NCI-H146 treated with DMSO at 0.1 percent for 48 hours (cell line): ENCODE measurements at regions not wholly inside any gene's neighbourhood (a gene's known extent, or its start where the extent isn't known, plus 50 kb on each side); places are given as distances from the start of the nearest gene placed in this dataset.

ENCODE experiments used
- DNase-seq: peaks from one replicate; lab custom pipeline; 2025; ENCODE audit not compliant: unreplicated experiment; lab: John Stamatoyannopoulos, UW

DNA sequence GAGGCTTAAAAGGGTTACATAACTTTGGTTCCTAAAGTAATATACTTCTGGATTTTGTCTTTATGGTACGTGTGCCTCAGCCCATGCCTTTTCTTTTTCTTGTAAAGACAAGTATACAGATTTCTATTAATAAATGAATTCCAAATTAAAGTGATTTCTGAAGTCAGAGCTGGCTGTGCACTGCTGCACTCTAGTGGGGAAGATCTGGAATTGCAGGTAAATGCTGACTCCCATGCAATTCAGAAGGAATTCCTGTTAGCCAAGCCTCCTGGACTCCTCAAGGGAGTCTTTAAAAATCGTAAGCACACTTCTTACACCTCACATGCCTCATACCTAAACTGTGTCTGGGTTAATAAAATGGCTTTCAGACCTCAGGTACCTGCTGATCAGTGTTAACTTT is 118.4 kb upstream of the SLC7A1 start:
- DNase-seq: no peak

DNA sequence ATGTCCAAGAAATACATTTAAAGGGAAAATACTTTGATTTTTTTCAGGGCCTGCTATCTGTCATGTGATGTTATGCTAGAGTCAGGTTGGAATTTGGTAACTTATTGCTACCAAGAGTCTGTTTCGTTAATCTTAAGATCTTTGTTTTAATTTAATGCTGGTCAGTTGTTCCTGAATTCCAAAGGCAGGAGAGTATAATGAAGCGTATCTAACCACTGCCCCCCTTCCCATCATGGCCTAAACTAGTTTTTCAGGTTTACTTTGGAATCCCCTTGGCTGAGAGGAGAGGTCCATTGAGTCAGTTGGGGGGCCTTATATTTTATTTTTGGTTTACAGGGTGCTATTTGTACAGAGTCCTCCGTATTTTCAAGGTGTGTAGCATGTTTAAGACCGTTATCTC is 116.3 kb upstream of the SLC7A1 start:
- DNase-seq: no peak

DNA sequence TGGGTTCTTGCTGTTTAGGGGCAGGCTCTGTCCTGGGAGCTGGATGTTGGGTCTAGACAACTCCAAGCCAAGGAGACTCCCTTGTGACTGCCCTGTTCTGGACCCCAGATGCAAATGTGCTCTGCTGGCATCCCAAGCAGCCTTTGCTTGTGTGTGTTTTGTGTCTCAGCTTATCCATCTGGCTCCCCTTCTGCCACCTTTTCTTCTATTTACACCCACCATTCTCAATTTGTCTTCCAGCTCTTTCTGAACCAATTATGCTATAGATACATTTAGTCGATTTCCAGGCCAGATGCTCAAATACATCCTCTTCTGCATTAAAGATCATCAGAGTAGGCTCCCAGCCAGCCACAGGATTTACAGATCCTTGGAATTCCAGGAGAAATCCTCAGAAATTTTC is 115.0 kb upstream of the SLC7A1 start:
- DNase-seq: no peak

DNA sequence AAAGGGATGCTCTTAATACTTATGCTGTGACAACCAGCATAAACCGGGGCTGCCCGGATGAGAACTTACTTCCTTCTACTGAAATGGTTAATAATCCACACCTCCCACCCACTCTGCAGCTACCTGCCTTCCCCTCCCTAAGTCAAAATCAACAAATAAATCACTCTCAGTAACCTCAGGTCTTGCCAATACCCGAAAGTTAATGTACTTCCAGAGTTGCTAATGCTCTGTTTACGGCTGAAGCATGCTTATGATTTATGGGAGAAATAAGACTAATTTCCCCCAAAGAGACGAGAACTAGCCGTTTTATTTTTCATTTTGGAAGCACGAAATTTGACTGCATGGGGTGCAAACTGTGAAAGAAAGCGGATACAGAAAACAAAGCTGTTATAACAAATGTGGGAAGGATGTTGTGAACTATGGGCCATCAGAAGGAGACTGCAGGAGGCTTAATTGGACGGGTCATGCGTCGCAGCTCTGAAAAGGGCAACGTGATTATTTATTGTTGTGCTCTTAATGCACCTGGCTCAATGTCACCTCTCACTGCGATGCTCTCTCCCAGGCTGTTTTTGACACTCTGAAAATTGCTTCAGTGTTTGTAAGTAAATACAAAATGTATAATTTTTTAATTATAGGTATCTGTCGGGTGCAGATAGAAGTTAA is 114.0 kb upstream of the SLC7A1 start:
- peak; percentile 50 for DNase-seq

DNA sequence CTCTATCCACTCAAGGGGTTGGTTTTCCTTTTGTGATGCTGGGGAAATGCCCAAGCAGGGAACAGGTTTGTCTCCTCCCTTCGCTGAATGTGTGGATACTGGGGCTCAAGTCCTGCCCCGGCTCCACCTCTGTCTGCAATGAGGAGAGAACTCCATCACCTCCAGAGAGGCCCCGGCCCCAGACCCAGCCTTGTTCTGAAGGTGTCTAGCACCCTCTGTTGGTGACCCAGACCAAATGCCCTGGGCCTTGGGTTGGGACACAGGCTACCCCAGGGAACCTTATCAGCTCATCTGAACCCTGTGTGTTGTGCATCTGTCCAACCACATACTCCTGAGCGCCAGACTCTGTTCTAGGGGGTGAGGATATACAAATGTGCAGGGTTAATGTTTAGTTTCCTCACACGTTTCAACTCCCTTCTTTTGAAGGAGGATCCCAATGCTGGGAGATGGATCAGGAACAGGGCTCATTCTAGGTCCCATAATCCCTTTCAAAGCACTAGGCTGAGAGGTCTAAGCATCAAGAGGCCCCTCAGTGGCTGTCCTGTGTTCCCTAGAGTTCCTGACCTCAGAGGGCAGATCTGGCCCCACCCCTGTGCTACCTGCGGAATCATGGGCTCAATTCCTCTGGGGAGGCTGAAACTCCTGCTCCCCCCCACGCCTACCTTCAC is 112.5 kb upstream of the SLC7A1 start:
- DNase-seq: peak; percentile 3

DNA sequence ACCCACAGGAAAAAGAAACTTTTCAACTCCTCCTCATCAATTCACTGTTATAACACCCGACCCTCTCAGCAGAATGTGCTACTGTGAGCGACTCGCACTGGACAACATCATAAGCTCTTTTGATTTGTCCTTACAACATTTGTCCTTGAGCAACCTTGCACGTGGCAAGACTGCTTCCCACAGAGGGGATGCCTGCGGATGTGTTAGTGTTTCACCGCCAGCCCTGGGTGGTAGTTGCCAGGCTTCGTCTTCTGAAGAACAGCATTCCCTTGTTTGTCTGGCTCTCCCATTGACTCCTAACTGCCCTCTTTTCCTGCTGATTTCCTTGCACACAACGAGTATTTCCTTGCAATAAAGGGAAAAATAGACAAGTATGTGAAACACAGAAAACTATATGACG is 111.4 kb upstream of the SLC7A1 start:
- no peak for DNase-seq

DNA sequence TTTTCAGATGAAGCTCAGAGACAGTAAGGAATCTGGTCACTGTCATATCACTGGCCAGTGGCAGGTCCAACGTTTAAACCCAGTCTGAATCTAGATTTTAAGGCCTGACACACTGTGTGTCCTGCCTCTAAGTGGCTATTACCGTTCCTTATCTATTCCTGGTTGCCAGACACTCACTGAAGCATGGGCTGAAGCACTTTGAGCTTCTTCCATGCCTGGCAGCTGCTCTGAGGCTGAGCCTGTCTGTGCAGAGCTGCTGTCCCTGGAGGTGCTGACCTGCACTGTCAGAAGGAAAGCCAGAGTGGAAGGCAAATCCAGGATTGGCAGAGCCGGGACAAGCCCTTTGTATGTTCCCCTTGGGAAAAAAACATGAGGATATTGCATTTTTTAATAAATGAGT is 109.2 kb upstream of the SLC7A1 start:
- no peak for DNase-seq

DNA sequence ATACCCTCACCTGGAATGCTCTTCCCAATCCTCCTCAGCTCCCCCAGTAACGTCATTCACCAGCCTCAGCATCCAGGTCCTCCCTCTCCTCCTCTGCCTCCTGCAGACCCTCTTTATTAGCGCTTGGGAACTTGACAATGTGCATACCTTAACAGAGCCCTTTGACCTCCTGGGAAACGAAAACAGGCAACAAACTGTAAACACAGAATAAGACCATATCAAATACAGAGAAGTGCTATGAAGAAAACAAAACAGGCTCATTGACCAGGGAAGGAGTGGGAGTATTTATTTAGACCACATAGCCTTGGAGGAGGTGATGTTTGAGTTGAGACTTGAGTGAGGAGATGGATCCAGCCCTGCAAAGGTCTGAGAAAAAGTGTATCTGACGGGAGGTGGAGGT is 107.9 kb upstream of the SLC7A1 start:
- DNase-seq: no peak

DNA sequence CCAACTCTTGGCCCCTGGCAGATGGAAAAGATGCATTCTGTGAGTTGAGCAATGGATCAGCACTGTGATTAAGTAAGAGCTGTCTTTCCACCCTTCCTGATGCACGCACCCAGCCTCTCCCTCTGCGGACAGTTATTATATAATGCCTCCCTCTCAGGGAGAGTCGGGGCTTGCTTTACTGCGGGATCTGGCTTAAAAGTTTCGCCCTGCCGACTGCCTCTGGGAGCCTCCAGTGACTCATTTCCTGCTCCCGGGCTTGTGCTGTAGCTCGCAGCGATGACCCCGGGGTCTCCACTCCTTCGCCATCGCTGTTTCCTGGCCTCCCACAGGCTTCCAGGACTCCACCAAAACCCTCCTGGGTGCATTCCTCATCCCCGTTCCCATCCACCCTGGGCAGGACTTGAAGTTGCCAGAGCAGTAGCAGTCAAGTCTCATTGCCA is 107.4 kb upstream of the SLC7A1 start:
- no peak for DNase-seq

DNA sequence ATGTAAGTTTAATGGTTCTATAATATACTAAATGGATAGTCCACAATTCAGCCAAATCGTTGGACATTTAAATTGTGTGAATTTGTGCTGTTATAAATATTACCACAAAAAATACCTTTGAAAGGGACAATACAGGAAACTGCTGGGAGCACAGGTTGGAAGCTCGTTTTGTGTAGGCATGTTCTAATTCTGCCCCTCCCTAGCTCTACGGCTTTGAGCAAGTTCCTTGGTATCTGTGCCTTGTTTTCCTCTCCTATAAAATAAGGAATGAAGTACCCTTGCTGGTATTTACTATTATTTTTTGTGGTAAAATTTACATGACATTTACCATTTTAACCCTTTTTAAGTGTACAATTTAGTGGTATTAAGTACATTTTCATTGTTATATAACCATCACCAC is 102.6 kb upstream of the SLC7A1 start:
- no peak for DNase-seq

DNA sequence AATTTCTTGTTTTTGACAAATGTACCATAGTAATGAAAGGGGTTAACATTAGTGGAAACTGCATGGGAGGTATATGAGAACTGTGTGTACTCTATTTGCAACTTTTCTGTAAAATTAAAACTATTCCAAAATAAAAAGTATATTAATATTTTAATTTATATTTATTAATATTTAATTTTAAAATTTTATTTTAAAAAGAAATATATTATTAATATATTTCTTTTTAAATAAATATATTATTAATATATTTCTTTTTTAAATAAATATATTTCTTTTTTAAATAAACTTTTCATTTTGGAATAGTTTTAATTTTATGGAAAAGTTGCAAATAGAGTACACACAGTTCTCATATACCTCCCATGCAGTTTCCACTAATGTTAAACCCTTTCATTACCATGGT is 101.1 kb upstream of the SLC7A1 start:
- DNase-seq: no peak

DNA sequence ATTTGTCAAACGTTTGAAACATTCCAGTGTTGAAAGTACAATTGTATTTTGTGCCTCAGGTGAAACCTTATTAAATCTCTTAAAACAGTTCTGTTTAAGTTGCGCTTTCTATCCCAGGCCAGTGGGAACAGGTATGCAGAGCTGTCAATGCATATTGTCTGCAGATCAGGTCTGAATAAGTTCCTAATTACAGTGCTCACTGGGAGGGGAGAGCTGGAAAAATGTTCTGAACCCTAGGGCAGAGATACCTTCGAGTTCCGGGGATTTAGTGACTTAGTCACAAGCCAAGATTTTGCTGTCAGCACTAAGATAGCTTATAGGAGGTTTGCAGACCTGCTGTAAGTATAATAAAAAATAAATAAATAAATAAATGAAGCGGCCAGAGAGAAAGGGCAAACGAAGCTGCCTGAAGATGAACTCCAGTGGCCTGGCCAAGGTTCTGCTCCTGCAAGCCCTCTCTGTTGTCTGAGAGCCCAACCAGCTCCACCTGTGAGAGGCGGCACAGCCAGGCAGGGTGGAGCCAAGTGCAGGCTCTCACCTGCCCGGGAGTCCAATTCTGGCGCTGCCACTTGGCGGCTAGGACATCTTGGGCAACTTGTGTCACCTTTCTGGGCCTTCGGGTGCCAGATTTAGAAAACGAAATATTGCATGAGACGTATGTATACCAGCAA is 97.9 kb upstream of the SLC7A1 start:
- DNase-seq: no peak

DNA sequence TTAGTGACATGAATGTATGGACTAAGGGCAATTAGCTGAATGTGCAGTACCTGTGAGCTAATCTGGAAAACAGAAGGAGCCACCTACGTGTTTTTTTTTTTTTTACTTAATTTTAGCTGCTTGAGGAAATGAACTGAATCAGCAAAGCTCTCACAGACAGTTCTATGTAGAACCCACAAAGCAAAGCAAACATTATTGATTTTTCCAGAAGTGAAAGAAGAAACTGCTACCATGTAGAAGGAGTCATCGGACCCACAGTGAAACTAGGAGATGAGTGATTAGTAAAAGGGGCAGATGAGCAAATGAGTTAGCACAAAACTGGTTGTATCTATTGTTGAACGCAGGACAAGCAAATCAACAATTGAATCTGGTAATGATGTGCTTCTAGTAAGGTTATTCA is 94.1 kb upstream of the SLC7A1 start:
- no peak for DNase-seq

DNA sequence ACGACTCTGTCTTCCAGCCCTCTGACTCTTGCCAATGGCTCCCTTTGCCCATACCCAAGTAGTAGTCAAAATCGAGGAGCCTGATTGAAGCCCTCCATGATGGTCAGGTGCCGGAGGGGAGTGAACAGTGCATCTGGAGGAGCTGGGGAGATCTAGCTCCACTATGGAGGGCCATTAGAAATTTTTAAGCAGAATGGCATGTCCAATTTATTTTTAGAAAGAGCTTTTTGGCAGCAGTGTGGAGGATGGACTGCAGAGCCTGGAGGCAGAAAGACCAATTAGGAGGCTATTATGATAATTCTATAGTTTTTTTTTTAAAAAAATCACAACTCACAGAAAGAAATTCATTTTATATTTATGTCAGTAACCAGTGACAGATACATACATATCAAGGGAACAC is 92.7 kb upstream of the SLC7A1 start:
- DNase-seq: no peak

DNA sequence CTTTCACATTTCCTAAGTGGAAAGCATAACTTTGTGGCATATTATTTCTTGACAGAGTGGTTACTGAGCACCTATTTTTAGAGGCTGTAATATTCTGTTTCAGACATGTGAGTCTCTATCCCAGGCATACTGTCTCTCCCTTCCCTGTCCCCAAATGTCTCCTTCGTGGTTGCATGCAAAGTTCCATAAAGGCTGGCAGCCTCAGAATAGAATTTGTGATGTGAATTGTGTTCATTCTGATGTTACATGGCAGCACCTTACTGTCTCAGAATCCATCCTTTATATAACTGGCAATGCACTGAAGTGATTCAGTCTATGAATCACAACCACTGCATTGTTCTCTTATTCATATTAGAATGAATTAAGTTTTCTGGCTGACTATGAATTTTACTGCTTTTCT is 89.0 kb upstream of the SLC7A1 start:
- DNase-seq: no peak

DNA sequence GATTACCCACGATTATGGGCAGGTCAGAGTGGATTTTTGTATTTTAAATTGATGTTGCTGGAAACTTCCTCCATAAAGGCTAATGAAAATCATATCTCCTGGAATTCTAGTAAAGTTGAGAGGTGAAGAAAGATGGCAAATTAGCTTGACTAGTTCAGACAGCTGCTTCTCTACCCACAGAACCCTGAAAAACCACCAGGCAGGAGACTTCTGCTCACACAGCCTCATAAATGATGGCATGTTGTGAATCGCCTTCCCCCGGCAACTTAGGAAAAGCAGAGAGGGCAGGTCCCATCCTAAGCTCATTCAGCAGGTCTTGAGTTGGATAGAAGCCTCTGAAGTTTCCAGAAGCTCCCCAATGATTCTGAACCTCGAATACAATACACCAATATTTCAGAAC is 87.6 kb upstream of the SLC7A1 start:
- DNase-seq: no peak

DNA sequence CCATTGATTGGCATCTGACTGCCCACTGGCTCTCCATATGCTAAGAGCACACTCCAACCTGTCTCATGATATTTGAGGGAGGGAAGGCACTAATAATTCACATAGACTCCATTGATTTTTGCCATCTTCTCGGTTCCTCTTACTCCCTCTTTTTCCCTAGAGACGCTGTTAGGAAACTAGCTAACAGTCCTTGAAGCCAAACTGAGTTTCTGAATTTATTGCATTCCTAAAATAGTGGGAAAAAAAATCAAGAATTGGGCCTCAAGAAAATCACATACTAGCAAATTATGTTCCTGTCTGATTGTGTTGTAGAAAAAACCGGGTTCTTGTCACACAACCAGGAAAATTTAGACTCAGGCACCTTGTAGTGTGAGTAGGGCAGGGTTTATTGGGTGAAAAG is 86.4 kb upstream of the SLC7A1 start:
- no peak for DNase-seq

DNA sequence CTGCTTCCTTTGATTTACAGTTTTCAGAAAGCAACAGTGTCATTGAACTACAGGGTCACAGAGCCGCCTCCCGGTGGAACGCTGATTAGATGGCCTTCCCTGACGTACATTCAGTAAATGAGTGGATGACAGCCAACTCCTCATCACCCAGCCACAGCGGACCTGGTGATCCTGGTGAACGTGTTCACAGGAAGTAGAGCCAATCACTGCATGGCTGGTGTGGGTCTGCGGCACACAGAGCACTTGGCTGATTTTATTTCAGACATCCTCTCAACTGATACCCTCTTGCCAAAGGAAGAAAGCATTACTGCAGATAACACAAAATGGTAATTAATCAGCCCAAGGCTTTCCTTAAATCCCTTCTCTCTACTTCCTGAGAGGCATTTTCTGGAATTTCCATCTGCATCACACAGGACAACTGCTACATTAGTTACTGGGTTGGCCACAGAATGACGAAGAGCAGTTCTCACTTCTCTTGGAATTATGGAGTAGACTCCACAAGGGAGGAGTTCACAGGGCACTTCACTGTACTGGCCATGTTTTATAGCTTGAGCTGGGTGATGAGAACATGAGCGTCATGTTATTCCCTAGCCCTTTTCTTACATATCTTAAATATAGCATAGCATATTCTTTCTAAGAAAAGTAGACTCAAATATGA is 84.0 kb upstream of the SLC7A1 start:
- no peak for DNase-seq

DNA sequence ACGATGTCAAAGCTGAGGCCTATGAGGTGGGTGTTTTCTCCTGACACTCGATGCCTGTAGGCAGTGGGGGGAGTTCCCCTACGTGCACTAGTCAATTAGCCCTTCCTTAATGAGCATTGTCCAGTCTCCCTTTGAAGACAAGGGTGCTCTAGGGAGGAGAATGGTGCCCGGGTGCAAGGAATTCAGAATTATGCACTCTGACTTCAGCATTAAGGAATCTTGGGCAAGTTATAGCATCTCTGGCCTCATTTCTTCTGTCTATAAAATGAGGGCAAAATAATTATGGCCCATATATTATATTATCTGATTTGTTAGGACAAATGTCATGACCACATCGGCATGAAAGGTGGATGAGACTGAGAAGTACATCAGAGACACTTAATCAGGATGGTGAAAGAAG is 82.1 kb upstream of the SLC7A1 start:
- no peak for DNase-seq

DNA sequence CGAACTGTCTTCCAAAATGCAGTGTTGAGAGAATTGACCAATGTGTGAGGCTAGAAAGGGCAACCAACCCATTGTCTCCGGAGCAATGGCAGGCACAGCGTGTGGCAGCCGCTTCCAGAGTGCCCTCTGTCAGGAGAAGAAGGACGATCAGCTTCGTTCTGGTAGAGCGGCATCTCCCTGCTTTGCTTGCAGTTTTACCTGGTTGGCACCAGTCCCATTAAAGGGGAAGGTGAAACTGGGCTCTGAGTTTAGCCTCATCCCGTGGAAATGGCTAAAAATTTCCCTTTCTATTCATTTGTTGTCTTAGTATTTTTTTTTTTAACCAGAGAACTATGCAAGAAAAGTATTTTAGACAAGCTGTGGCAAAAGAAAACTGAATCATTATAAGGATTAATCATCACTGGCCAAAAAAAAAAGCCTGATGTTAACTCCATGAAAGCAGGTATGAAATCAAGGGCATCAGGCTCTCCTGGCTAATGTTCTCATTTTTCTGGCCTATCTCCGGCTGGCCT is 81.5 kb upstream of the SLC7A1 start:
- no peak for DNase-seq

DNA sequence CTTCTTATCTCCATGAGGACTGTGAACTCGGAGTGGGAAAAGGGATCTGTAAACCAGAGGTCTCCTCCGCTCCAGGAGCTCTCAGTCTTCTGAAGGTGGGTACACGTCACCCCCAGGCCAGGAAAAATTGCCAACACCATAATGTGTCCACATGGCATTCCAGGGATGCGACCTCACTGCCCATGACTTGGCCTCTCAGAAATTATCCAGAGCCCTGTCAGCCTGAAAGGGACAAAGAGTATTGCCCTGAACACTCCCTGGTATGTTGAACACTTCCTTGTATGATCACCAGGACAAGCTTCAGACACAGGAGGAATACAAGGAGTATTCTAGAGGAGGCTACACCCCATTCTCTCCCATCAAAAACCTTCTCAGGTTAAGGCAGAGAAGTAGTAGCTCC is 81.0 kb upstream of the SLC7A1 start:
- no peak for DNase-seq

DNA sequence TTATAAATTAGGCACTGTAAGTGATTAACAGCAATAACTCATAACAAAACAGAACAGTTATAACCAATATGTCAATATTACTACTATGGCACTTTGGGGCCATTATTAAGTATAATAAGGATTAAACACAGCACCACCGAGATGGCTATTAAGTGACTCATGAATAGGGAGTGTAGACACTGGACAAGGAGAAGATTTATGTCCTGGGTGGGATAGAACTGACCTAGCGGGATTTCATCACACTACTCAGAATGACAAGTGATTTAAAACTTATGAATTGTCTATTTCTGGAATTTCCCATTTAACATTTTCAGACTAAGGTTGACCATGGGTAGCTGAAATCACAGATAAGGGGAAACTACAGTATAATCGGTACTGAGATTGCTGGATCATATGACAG is 79.0 kb upstream of the SLC7A1 start:
- no peak for DNase-seq
